Stimulated activated naive B cell treated with anti-CD40 and anti-IgM and Interleukin-4, amounts not matched to agents 10 μg/mL and 1 μg/mL and 100 μg/mL, for 72 hours (primary cell): ENCODE measurements at regions not wholly inside any gene's neighbourhood (a gene's known extent, or its start where the extent isn't known, plus 50 kb on each side); places are given as distances from the start of the nearest gene placed in this dataset.

ENCODE experiments used
- ATAC-seq, 2 donors: fragments of 150-1000 bp; cut with Tn5 transposase; replicated peaks; 2 replicates each; pipeline ENCODE4 v1.10.0; 2021; ENCODE audit warnings: moderate library complexity in 1 of 2
- DNase-seq: peaks from one replicate; pipeline ENCODE4 v3.0.0; 2021
- H3K27ac Mint-ChIP-seq: one replicate; pipeline ENCODE4 v1.8.0; 2022; ENCODE audit warnings: mild to moderate bottlenecking, mixed read lengths
- H3K27me3 Mint-ChIP-seq, 2 donors: one replicate each; pipeline ENCODE4 v1.8.0; 2022; ENCODE audit warnings: mixed read lengths in 2 of 2
- H3K36me3 Mint-ChIP-seq, 2 donors: one replicate each; pipeline ENCODE4 v1.8.0; 2022; ENCODE audit warnings: mixed read lengths in 2 of 2, mild to moderate bottlenecking in 1 of 2
- H3K4me1 Mint-ChIP-seq, 2 donors: one replicate each; pipeline ENCODE4 v1.8.0; 2022; ENCODE audit warnings: mixed read lengths in 2 of 2, mild to moderate bottlenecking in 1 of 2
- H3K4me3 Mint-ChIP-seq, 2 donors: one replicate each; pipeline ENCODE4 v1.8.0; 2022; ENCODE audit warnings: mild to moderate bottlenecking in 2 of 2, mixed read lengths in 2 of 2, moderate library complexity in 1 of 2
- H3K9me3 Mint-ChIP-seq, 2 donors: one replicate each; pipeline ENCODE4 v1.8.0; 2022; ENCODE audit warnings: mixed read lengths in 2 of 2, mild to moderate bottlenecking in 1 of 2

GRCh38 chr4:1469607-1470392 is 63.6 kb upstream of the NKX1-1 start:
- no peak overlapping the region for H3K4me3 Mint-ChIP-seq
- H3K36me3 Mint-ChIP-seq: no peaks in the 10 kb centered on the region
- no peak for DNase-seq
- ATAC-seq: no peak
- peaks cover 18 to 22% of the 10 kb centered on the region in 2 donors for H3K27me3 Mint-ChIP-seq
- H3K27ac Mint-ChIP-seq: no peak overlapping the region
- H3K4me1 Mint-ChIP-seq: no peaks in the 10 kb centered on the region
- peaks cover 12 to 14% of the 10 kb centered on the region in 2 donors for H3K9me3 Mint-ChIP-seq

GRCh38 chr4:1469043-1469442 is 62.8 kb upstream of the NKX1-1 start:
- DNase-seq: no peak
- no peak overlapping the region for H3K27ac Mint-ChIP-seq
- ATAC-seq: no peak
- no peaks in the 10 kb centered on the region for H3K36me3 Mint-ChIP-seq
- H3K4me1 Mint-ChIP-seq: no peaks in the 10 kb centered on the region
- H3K27me3 Mint-ChIP-seq: peaks cover 14% of the 10 kb centered on the region in 2 donors
- no peak overlapping the region for H3K4me3 Mint-ChIP-seq
- peaks cover 12 to 14% of the 10 kb centered on the region in 2 donors for H3K9me3 Mint-ChIP-seq

GRCh38 chr4:1467581-1468458 is 61.6 kb upstream of the NKX1-1 start:
- peaks cover 11% of the 10 kb centered on the region in 2 donors for H3K27me3 Mint-ChIP-seq
- DNase-seq: no peak
- H3K4me3 Mint-ChIP-seq: no peak overlapping the region
- no peak overlapping the region for H3K27ac Mint-ChIP-seq
- peaks cover 12 to 14% of the 10 kb centered on the region in 2 donors for H3K9me3 Mint-ChIP-seq
- H3K4me1 Mint-ChIP-seq: no peaks in the 10 kb centered on the region
- H3K36me3 Mint-ChIP-seq: no peaks in the 10 kb centered on the region
- ATAC-seq: no peak

GRCh38 chr4:1466863-1467165 is 60.6 kb upstream of the NKX1-1 start:
- Mint-ChIP-seq H3K9me3 (peaks cover 12 to 14% of the 10 kb centered on the region in 2 donors), H3K4me1 (no peaks in the 10 kb centered on the region), H3K36me3 (no peaks in the 10 kb centered on the region), H3K27ac (no peak overlapping the region), H3K27me3 (peaks cover 13 to 15% of the 10 kb centered on the region in 2 donors), H3K4me3 (no peak overlapping the region)
- DNase-seq (no peak), ATAC-seq (no peak)

- no peak overlapping the region for H3K27ac Mint-ChIP-seq
- H3K4me3 Mint-ChIP-seq: no peak overlapping the region
- DNase-seq: no peak
- ATAC-seq: no peak
- H3K36me3 Mint-ChIP-seq: no peaks in the 10 kb centered on the region
- H3K27me3 Mint-ChIP-seq: peaks cover 19 to 21% of the 10 kb centered on the region in 2 donors
- peaks cover 12 to 14% of the 10 kb centered on the region in 2 donors for H3K9me3 Mint-ChIP-seq
- H3K4me1 Mint-ChIP-seq: no peaks in the 10 kb centered on the region
These were observed 60.0 kb upstream of the NKX1-1 start for GRCh38 chr4:1466034-1466862.

GRCh38 chr4:1465173-1466033 is 59.2 kb upstream of the NKX1-1 start:
- Mint-ChIP-seq H3K27me3 (peaks cover 21 to 27% of the 10 kb centered on the region in 2 donors), H3K4me3 (no peak overlapping the region), H3K9me3 (peaks cover 12 to 14% of the 10 kb centered on the region in 2 donors), H3K27ac (no peak overlapping the region), H3K4me1 (no peaks in the 10 kb centered on the region), H3K36me3 (no peaks in the 10 kb centered on the region)
- ATAC-seq (no peak), DNase-seq (no peak)

- no peak overlapping the region for H3K4me3 Mint-ChIP-seq
- no peaks in the 10 kb centered on the region for H3K4me1 Mint-ChIP-seq
These were observed 58.4 kb upstream of the NKX1-1 start for GRCh38 chr4:1464581-1465171.

GRCh38 chr4:1463927-1464540 is 57.8 kb upstream of the NKX1-1 start:
- ATAC-seq: no peak
- Mint-ChIP-seq H3K4me3 (no peak overlapping the region), H3K9me3 (peaks cover 12 to 14% of the 10 kb centered on the region in 2 donors), H3K36me3 (no peaks in the 10 kb centered on the region), H3K27me3 (peaks cover 25 to 32% of the 10 kb centered on the region in 2 donors), H3K4me1 (no peaks in the 10 kb centered on the region), H3K27ac (no peak overlapping the region)
- DNase-seq: no peak

More at GRCh38 chr4:1464581-1465171, 58.4 kb upstream of the NKX1-1 start:
- peaks cover 25 to 32% of the 10 kb centered on the region in 2 donors for H3K27me3 Mint-ChIP-seq
- H3K27ac Mint-ChIP-seq: no peak overlapping the region
- H3K36me3 Mint-ChIP-seq: no peaks in the 10 kb centered on the region
- DNase-seq (no peak), ATAC-seq (no peak)
- H3K9me3 Mint-ChIP-seq: peaks cover 12 to 14% of the 10 kb centered on the region in 2 donors

GRCh38 chr4:1463088-1463926 is 57.1 kb upstream of the NKX1-1 start:
- H3K36me3 Mint-ChIP-seq: peaks cover 1 to 3% of the 10 kb centered on the region in 2 donors
- peaks cover 12 to 14% of the 10 kb centered on the region in 2 donors for H3K9me3 Mint-ChIP-seq
- no peak overlapping the region for H3K4me3 Mint-ChIP-seq
- peaks cover 29 to 37% of the 10 kb centered on the region in 2 donors for H3K27me3 Mint-ChIP-seq
- no peaks in the 10 kb centered on the region for H3K4me1 Mint-ChIP-seq
- peak in 1 of 2 donors; percentile 25 for ATAC-seq
- no peak for DNase-seq
- H3K27ac Mint-ChIP-seq: no peak overlapping the region

GRCh38 chr4:1462768-1463075 is 56.5 kb upstream of the NKX1-1 start:
- Mint-ChIP-seq H3K9me3 (peaks cover 10 to 13% of the 10 kb centered on the region in 2 donors), H3K36me3 (peaks cover 3 to 5% of the 10 kb centered on the region in 2 donors), H3K27me3 (peaks cover 34 to 42% of the 10 kb centered on the region in 2 donors), H3K4me1 (no peaks in the 10 kb centered on the region), H3K27ac (no peak overlapping the region), H3K4me3 (no peak overlapping the region)
- DNase-seq (no peak), ATAC-seq (no peak)

- ATAC-seq: no peak
- Mint-ChIP-seq H3K27ac (no peak overlapping the region), H3K27me3 (peaks cover 34 to 42% of the 10 kb centered on the region in 2 donors), H3K4me1 (no peaks in the 10 kb centered on the region), H3K9me3 (peaks cover 6 to 7% of the 10 kb centered on the region in 2 donors), H3K4me3 (no peak overlapping the region), H3K36me3 (peaks cover 3 to 5% of the 10 kb centered on the region in 2 donors)
- no peak for DNase-seq
These were observed 55.9 kb upstream of the NKX1-1 start for GRCh38 chr4:1462009-1462767.
